ENCODE measurements at regions not wholly inside any gene's neighbourhood (a gene's known extent, or its start where the extent isn't known, plus 50 kb on each side); places are given as distances from the start of the nearest gene placed in this dataset.

- no peak for TF ChIP-seq POLR2A (IDR thresholded peaks at IDR 0.05)
- TF ChIP-seq CTCF (IDR thresholded peaks at IDR 0.05) = no peak
These were observed 136.1 kb upstream of the CNTN4 start for GRCh38 chr3:1962396-1963088.

Data from lower leg skin (tissue), 3 donors.